Peyer's patch (tissue), 4 donors: ENCODE measurements at regions not wholly inside any gene's neighbourhood (a gene's known extent, or its start where the extent isn't known, plus 50 kb on each side); places are given as distances from the start of the nearest gene placed in this dataset.

Experiments
- DNase-seq, 3 donors: peaks; one replicate each; pipeline ENCODE4 v3.0.0-alpha.2; 2017 to 2019
- H3K27ac ChIP-seq, 4 donors: fragments of 200-600 bp; sonication (generic); one replicate each; pipeline ENCODE4 v1.5.1; 2016 to 2019
- H3K27me3 ChIP-seq, 2 donors: fragments of 200-600 bp; sonication (generic); one replicate each; pipeline ENCODE4 v1.5.1; 2019
- H3K36me3 ChIP-seq, 3 donors: fragments of 200-600 bp; sonication (generic); one replicate each; pipeline ENCODE4 v1.5.1; 2016 to 2019
- H3K4me1 ChIP-seq, 4 donors: fragments of 200-600 bp; sonication (generic); one replicate each; pipeline ENCODE4 v1.5.1; 2016 to 2019
- H3K4me3 ChIP-seq, 4 donors: fragments of 200-600 bp; sonication (generic); 1 replicate in 3 of 4; 2 replicates in 1 of 4; pipeline ENCODE4 v1.5.1; 2016 to 2019; ENCODE audit warnings: mild to moderate bottlenecking in 1 of 4
- H3K9me3 ChIP-seq, 4 donors: fragments of 200-600 bp; sonication (generic); one replicate each; pipeline ENCODE4 v1.5.1; 2016 to 2019; ENCODE audit warnings: mild to moderate bottlenecking in 1 of 4
- POLR2A ChIP-seq, 2 donors: fragments of 450-650 bp; IDR thresholded peaks; one replicate each; pipeline ENCODE4 v1.5.1; 2017; ENCODE audit warnings: antibody characterized with exemption in 2 of 2, mild to moderate bottlenecking in 2 of 2, moderate library complexity in 2 of 2
- TF ChIP-seq, protein P1 (sequence below), 6 experiments: fragments of 450-650 bp in 4 of 6; fragments of 200-600 bp in 2 of 6; sonication (generic) in 1 of 6; IDR thresholded peaks; one replicate each; pipeline ENCODE4 v1.5.1; 2017 to 2019; ENCODE audit warnings: antibody characterized with exemption in 6 of 6, mild to moderate bottlenecking in 3 of 6, moderate library complexity in 1 of 6

DNA sequence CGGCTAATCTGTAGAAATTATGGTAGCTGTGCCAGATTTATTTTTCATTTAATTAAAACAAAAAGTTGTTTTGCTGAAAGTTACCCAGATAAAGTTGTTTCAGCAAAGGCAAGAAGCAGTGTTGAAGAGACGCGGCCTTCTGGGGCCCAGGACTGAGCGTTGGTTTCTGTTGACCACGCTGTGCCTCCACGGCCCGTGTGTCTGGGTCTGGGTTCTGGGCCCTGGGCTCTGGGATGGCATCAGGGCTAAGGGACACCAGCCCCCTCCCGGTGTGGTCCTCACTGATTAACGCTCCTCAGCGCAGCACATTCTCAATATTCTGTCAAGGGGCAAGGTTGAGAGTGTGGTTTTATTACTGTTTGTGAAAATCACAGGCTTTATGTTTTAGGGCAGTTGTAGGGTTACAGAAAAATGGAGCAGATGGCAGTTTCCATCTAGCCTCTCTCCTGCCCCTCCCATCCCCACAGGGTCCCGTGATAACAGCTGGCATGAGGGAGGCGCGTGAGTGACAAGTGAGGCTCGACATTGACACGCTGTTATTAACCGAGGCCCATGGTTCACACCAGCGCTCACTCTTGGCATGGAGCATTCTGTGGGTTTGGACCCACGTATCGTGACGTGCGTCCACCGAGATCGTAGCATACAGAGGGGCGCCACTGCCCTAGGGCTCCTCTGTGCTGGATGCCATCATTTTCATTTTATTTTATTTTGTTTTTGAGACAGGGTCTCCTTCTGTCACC, 1231.4 kb downstream of the BRD1 start:
- Histone ChIP-seq H3K4me1 (no peaks in the 10 kb centered on the region), H3K36me3 (no peaks in the 10 kb centered on the region), H3K4me3 (no peak overlapping the region), H3K27me3 (no peaks in the 10 kb centered on the region), H3K9me3 (peaks cover 0 to 6% (median 1%) of the 10 kb centered on the region in 4 donors), H3K27ac (no peak overlapping the region)
- TF ChIP-seq, protein P1, sequence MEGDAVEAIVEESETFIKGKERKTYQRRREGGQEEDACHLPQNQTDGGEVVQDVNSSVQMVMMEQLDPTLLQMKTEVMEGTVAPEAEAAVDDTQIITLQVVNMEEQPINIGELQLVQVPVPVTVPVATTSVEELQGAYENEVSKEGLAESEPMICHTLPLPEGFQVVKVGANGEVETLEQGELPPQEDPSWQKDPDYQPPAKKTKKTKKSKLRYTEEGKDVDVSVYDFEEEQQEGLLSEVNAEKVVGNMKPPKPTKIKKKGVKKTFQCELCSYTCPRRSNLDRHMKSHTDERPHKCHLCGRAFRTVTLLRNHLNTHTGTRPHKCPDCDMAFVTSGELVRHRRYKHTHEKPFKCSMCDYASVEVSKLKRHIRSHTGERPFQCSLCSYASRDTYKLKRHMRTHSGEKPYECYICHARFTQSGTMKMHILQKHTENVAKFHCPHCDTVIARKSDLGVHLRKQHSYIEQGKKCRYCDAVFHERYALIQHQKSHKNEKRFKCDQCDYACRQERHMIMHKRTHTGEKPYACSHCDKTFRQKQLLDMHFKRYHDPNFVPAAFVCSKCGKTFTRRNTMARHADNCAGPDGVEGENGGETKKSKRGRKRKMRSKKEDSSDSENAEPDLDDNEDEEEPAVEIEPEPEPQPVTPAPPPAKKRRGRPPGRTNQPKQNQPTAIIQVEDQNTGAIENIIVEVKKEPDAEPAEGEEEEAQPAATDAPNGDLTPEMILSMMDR (IDR thresholded peaks at IDR 0.05) = no peak
- TF ChIP-seq POLR2A (IDR thresholded peaks at IDR 0.05) = no peak
- no peak for DNase-seq

DNA sequence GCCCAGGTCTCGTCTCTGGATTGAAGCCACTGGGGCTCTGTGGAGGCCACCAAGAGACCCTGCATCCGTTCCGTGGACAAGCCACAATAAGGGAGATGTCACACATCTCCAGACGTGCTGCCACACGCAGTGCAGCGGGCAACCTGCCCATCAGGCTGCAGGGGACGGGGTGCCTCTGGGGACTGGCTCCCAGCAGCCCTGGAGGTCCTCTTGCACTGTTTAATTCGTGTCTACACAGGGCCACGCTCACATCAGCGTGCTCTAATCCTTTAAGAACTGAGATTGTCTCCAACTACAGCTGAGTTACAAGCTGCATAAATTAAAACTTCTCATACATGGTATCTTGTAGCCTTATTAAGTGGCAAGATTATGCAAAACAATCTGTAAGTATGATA, 1232.2 kb downstream of the BRD1 start:
- DNase-seq = no peak
- H3K4me3 ChIP-seq = no peak overlapping the region
- H3K4me1 ChIP-seq = no peaks in the 10 kb centered on the region
- peaks cover 0 to 6% (median 1%) of the 10 kb centered on the region in 4 donors for H3K9me3 ChIP-seq
- no peaks in the 10 kb centered on the region for H3K36me3 ChIP-seq
- no peak overlapping the region for H3K27ac ChIP-seq
- H3K27me3 ChIP-seq = no peaks in the 10 kb centered on the region
- TF ChIP-seq POLR2A (IDR thresholded peaks at IDR 0.05) = no peak
- TF ChIP-seq, protein P1 (IDR thresholded peaks at IDR 0.05) = no peak

DNA sequence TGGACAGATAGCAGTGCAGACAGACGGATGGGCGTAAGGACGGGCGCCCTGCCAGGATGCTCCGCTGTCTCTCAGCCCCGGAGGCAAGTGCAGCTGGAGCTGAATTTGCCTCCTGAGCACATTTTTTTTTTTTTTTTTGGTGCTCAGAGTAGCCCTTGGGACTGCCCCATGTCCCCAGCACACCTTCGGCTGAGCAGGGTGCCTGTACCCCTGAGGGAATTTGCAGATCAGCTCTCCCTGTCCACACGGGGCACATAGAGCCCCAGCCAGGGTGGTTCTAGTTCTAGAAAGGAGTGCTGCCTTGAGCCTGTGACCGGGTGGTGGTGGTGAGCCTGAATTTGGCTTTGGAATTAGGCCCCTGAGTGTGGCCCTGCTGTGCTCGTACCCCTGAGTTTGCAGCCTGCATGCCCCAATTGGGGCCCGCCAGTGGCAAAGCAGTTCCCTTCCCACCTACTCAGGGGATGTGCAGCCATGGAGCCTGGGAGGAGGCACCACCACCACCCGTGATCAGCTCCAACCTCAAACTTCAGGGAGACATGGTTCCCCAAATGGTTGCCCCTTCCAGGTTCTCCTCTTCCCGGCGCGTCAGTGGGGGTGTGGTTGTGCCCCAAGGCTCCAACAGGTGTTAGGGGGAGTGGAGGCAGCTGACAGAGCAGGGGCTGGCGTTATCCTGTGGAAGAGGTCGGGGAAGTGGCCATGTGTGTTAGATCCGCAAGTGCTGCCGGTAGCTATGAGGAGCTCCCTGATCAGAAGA, 1232.7 kb downstream of the BRD1 start:
- H3K9me3 ChIP-seq = peaks cover 0 to 6% (median 1%) of the 10 kb centered on the region in 4 donors
- no peaks in the 10 kb centered on the region for H3K4me1 ChIP-seq
- TF ChIP-seq, protein P1 (IDR thresholded peaks at IDR 0.05) = no peak
- H3K36me3 ChIP-seq = no peaks in the 10 kb centered on the region
- DNase-seq = no peak
- no peak overlapping the region for H3K4me3 ChIP-seq
- no peaks in the 10 kb centered on the region for H3K27me3 ChIP-seq
- H3K27ac ChIP-seq = no peak overlapping the region

DNA sequence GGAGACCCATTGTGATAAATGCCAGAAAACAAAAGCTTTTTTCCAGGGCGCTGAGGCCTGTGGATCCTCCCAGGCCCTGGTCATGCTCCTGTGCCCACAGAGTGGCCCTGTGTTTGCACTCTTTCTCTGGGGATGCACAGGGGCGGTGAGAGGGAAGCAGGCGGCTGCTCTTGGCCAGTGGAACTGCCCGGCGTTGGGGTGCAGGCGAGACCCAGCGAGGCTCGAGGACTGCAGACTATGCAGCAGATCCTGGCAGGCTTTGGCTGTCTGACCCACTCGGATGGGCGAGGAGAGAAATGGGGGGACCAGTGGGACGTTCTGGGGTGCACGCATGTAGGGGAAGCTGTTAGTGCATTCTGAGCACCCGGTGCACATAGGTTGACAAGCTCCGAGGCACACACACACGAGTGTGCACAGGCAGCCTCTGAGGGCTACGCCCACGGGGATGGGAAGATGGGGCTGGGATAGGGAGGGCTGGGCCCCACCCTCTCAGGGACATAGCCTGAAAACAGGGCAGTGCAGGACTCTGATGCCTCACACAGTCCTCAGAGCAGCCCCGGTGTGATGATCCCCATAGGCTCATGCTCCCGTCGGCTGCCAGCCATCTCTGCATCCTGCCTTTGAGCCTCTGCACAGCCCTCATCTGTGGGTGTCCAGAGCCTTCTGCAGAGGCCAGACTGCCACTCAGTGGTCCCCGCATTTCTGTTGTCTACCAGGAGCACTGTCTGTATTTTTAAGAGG, 1233.5 kb downstream of the BRD1 start:
- no peak for DNase-seq
- Histone ChIP-seq H3K9me3 (peaks cover 0 to 6% (median 1%) of the 10 kb centered on the region in 4 donors), H3K27me3 (no peaks in the 10 kb centered on the region), H3K36me3 (no peaks in the 10 kb centered on the region), H3K27ac (no peak overlapping the region), H3K4me3 (no peak overlapping the region), H3K4me1 (no peaks in the 10 kb centered on the region)
- TF ChIP-seq, protein P1 (IDR thresholded peaks at IDR 0.05) = no peak
- no peak for TF ChIP-seq POLR2A (IDR thresholded peaks at IDR 0.05)

DNA sequence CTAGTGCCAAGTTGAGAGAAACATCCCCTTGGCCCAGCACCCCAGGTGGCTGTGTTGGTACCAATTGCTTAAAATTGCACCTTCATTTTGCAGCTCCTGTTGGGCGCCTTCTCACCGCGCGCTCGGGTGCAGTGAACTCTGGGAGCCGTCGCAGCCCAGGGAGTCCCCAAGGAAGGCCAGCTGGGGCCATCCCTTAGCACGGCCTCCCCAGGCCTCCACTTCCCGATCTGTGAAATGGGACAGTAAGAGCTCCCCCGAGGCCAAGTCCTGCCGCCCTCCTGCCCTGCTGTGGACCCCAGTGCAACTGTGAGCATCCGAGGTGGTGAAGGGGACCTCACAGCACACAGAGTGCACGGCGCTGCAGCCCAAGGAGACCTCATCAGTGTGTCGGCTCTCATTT, 1234.1 kb downstream of the BRD1 start:
- H3K4me1 ChIP-seq = no peaks in the 10 kb centered on the region
- TF ChIP-seq, protein P1 (IDR thresholded peaks at IDR 0.05) = no peak
- no peak for TF ChIP-seq POLR2A (IDR thresholded peaks at IDR 0.05)
- H3K27ac ChIP-seq = no peak overlapping the region
- no peak for DNase-seq
- no peaks in the 10 kb centered on the region for H3K36me3 ChIP-seq
- no peak overlapping the region for H3K4me3 ChIP-seq
- H3K27me3 ChIP-seq = no peaks in the 10 kb centered on the region
- H3K9me3 ChIP-seq = peaks cover 0 to under 1% (median 0%) of the 10 kb centered on the region in 4 donors
